ENCODE measurements at regions not wholly inside any gene's neighbourhood (a gene's known extent, or its start where the extent isn't known, plus 50 kb on each side); places are given as distances from the start of the nearest gene placed in this dataset.

DNA sequence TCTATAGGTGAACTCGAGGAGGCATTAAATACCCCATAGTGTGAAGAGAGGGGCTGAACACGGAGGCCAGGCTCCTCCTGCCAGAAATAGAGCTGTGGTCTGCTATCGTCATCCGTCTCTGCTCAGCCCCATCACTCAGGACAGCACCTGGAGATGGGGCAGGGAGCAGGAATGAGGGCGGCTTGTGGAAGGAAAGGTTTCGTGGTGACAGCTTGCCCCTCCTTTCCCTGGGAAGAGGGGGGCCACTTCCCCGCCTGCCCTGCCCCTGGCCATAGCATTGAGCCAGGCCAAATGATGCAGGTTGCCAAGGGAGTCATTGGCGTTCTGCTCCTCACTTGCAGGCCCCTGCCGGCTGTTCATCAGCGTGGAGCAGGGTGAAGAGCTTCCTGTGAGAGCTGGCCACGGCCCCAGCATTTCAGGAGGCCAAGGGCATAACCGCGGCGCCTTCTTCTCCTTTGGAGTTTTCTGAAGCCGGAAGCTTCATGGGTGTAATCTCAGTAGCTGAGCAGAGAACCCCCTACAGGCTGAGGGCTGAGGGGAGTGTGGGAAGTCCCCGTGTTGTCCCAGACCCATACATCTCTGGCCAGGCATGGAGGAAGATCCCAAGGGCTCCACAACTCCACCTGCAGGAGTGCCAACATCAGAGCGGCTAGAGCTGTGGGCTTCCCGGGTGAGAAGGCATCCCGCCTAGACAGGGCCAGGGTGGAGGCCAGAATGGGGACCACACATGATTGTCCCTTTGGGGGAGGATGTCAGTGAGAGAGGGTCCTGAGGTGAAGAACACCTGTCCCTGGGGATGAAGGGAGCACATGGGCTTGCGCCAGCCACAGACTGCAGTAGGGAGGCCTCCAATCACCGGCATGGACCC is 112.5 kb upstream of the GLI2 start:
- Histone ChIP-seq H3K4me1 (ENCODE audit: control insufficient read depth in 2 of 3, insufficient read depth in 2 of 3, low read depth in 1 of 3, low read length in 3 of 3) (no peaks in the 10 kb centered on the region), H3K9ac (ENCODE audit: low read length in 3 of 3) (no peak overlapping the region), H3K9me3 (ENCODE audit: control insufficient read depth in 2 of 3, insufficient read depth in 1 of 3, low read length in 3 of 3) (peaks cover 0 to 3% (median 0%) of the 10 kb centered on the region in 3 donors), H3K4me3 (ENCODE audit: low read length in 3 of 3) (no peak overlapping the region), H3K27me3 (ENCODE audit: control insufficient read depth, insufficient read depth, low read length) (no peaks in the 10 kb centered on the region), H3K27ac (ENCODE audit: low read depth in 2 of 2, low read length in 2 of 2) (no peak overlapping the region), H3K36me3 (ENCODE audit: control insufficient read depth in 2 of 3, insufficient read depth in 3 of 3, low read length in 3 of 3) (no peaks in the 10 kb centered on the region)
- intact Hi-C loops (cut with DNase I), result no loop called here
- DNase-seq, result peak in 1 of 5 donors; percentile 39
- no peak for FAIRE-seq
- no peak for TF ChIP-seq CTCF (IDR thresholded peaks at IDR 0.05; ENCODE audit: borderline replicate concordance, extremely low read depth, insufficient read depth)

DNA sequence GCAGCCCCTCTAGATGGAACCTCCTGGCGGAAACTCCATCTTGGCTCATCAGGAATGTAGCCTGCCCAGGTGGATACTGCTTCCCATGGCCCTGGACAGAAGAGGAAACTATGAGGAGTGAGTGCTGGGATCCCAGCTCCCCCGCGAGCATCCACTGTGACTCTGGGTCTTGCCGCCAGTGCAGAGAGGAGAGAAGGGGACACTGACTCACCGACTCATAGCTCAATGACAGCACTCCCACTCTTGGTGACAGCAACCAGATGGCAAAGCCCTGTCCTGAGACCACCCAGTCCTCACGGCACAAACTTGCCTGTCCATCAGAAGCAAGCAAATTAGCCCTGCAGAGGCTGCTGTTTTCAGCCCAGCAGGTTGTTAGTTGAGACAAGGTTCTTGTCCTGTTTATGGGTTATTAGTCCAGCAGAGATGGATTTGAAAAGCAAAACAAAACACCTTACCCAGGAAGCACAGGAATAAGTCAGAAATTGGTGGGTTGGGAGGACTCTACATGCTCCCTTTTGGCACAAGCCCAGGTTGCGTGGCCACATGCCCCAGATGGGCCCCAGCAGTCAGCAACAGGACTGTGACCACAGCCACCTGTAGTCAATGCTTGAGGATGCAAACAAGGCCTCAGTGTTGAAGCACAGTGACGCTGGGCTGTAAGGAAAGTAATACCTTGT is 111.5 kb upstream of the GLI2 start:
- peaks cover 0 to 3% (median 0%) of the 10 kb centered on the region in 3 donors for H3K9me3 ChIP-seq (ENCODE audit: control insufficient read depth in 2 of 3, insufficient read depth in 1 of 3, low read length in 3 of 3)
- no peak overlapping the region for H3K9ac ChIP-seq (ENCODE audit: low read length in 3 of 3)
- no peaks in the 10 kb centered on the region for H3K27me3 ChIP-seq (ENCODE audit: control insufficient read depth, insufficient read depth, low read length)
- no peak overlapping the region for H3K4me3 ChIP-seq (ENCODE audit: low read length in 3 of 3)
- no peak for FAIRE-seq
- H3K27ac ChIP-seq (ENCODE audit: low read depth in 2 of 2, low read length in 2 of 2), result no peak overlapping the region
- H3K36me3 ChIP-seq (ENCODE audit: control insufficient read depth in 2 of 3, insufficient read depth in 3 of 3, low read length in 3 of 3), result no peaks in the 10 kb centered on the region
- peak; percentile 15 to 50 (median 36) for DNase-seq
- no peaks in the 10 kb centered on the region for H3K4me1 ChIP-seq (ENCODE audit: control insufficient read depth in 2 of 3, insufficient read depth in 2 of 3, low read depth in 1 of 3, low read length in 3 of 3)
- no peak for TF ChIP-seq CTCF (IDR thresholded peaks at IDR 0.05; ENCODE audit: borderline replicate concordance, extremely low read depth, insufficient read depth)
- intact Hi-C loops (cut with DNase I), result no loop called here

DNA sequence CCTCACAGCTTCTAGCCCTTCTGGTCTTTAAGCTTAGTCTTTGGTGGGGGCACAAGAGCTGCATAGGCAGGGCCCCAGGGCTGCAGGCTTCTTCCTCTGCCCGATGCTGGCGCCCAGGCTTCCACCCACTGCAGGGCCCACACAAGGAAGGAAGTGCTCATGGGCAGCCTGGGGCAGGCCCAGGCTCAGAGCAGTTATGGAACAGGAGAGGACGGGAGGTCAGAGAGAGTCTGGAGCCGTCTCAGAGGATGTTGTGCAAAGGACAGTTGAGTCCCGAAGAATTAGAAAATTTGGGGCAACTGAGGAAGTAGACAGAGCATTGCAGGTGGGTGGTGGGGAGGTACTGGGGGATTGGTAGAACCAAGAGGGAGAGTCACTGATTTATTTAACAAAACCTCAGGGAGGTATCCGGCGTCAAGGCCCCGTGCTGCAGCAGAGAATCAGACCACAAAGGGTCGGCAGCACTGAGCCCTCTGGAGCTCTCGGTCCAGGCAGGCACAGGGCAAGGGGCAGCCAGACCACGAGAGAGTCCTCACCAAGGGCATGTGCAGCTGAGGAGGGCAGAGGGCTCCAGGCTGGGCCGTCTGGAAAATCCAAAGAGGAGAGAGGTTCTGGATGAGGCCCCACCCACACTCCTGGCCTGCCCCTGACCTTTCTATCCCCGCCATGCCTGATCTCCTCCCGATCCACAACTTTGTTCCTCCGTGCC is 110.8 kb upstream of the GLI2 start:
- no peak for TF ChIP-seq CTCF (IDR thresholded peaks at IDR 0.05; ENCODE audit: borderline replicate concordance, extremely low read depth, insufficient read depth)
- Histone ChIP-seq H3K27me3 (ENCODE audit: control insufficient read depth, insufficient read depth, low read length) (no peaks in the 10 kb centered on the region), H3K9me3 (ENCODE audit: control insufficient read depth in 2 of 3, insufficient read depth in 1 of 3, low read length in 3 of 3) (peaks cover 0 to 3% (median 0%) of the 10 kb centered on the region in 3 donors), H3K27ac (ENCODE audit: low read depth in 2 of 2, low read length in 2 of 2) (no peak overlapping the region), H3K4me1 (ENCODE audit: control insufficient read depth in 2 of 3, insufficient read depth in 2 of 3, low read depth in 1 of 3, low read length in 3 of 3) (no peaks in the 10 kb centered on the region), H3K36me3 (ENCODE audit: control insufficient read depth in 2 of 3, insufficient read depth in 3 of 3, low read length in 3 of 3) (no peaks in the 10 kb centered on the region), H3K4me3 (ENCODE audit: low read length in 3 of 3) (no peak overlapping the region), H3K9ac (ENCODE audit: low read length in 3 of 3) (no peak overlapping the region)
- FAIRE-seq (no peak), DNase-seq (peak in 1 of 5 donors; percentile 18)
- intact Hi-C loops (cut with DNase I), result no loop called here

Data from kidney (tissue), 13 donors.